ENCODE measurements at regions not wholly inside any gene's neighbourhood (a gene's known extent, or its start where the extent isn't known, plus 50 kb on each side); places are given as distances from the start of the nearest gene placed in this dataset.

- TF ChIP-seq, protein P1, sequence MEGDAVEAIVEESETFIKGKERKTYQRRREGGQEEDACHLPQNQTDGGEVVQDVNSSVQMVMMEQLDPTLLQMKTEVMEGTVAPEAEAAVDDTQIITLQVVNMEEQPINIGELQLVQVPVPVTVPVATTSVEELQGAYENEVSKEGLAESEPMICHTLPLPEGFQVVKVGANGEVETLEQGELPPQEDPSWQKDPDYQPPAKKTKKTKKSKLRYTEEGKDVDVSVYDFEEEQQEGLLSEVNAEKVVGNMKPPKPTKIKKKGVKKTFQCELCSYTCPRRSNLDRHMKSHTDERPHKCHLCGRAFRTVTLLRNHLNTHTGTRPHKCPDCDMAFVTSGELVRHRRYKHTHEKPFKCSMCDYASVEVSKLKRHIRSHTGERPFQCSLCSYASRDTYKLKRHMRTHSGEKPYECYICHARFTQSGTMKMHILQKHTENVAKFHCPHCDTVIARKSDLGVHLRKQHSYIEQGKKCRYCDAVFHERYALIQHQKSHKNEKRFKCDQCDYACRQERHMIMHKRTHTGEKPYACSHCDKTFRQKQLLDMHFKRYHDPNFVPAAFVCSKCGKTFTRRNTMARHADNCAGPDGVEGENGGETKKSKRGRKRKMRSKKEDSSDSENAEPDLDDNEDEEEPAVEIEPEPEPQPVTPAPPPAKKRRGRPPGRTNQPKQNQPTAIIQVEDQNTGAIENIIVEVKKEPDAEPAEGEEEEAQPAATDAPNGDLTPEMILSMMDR (IDR thresholded peaks at IDR 0.05; ENCODE audit: control extremely low read depth in 1 of 3, insufficient read depth in 1 of 3, low read depth in 1 of 3, low read length in 3 of 3) = no peak
- no peak for TF ChIP-seq EZH2 (IDR thresholded peaks at IDR 0.05; ENCODE audit: low read depth, low read length, severe bottlenecking)
Observed at GRCh38 chr7:40923626-40924025, 779.3 kb downstream of the INHBA start.
